ENCODE measurements at regions not wholly inside any gene's neighbourhood (a gene's known extent, or its start where the extent isn't known, plus 50 kb on each side); places are given as distances from the start of the nearest gene placed in this dataset.

GRCh38 chr15:89409184-89410038 is 74.8 kb upstream of the POLG start:
- TF ChIP-seq SIN3A (IDR thresholded peaks at IDR 0.05; ENCODE audit: borderline replicate concordance, insufficient read depth, low read length) (no peak), TAF1 (IDR thresholded peaks at IDR 0.05; ENCODE audit: borderline replicate concordance, insufficient read depth, low read length) (no peak), REST (IDR thresholded peaks at IDR 0.05; ENCODE audit: insufficient read depth in 1 of 2, low read depth in 2 of 2, low read length in 2 of 2) (no peak), POLR2AphosphoS5 (IDR thresholded peaks at IDR 0.05; ENCODE audit: low read depth, low read length) (no peak), FOXP2 (optimal IDR thresholded peaks at IDR 0.05; ENCODE audit: borderline replicate concordance, extremely low read depth, extremely low read length, insufficient read depth) (no peak)

Data from PFSK-1 (cell line).